Endothelial cell of hepatic sinusoid (primary cell): ENCODE measurements at regions not wholly inside any gene's neighbourhood (a gene's known extent, or its start where the extent isn't known, plus 50 kb on each side); places are given as distances from the start of the nearest gene placed in this dataset.

Experiments
- in situ Hi-C: cut with HindIII; loops from 2 replicates; pipeline ENCODE4 v1.10.0; 2017; ENCODE audit warnings: low sequenced_read_pairs

DNA sequence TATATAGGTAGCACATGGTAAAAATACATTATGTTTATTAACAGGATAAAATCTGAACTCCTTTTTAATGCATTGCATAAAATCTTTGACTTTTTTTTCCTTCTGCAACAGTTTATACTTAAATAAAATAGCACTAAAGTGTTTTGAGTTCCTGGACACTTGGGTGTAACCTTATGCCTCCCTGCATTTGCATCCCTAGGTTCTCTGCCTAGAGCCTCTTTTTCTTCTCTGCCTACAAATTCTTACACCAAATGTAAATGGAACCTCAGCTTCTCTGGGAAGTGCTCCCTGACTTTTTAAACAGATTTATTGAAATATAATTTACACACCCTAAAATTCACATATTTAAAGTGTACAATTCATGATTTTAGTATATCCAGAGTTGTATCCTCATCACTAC lies 1017.6 kb downstream of the CNTNAP5 start:
- in situ Hi-C loops = no loop called here

DNA sequence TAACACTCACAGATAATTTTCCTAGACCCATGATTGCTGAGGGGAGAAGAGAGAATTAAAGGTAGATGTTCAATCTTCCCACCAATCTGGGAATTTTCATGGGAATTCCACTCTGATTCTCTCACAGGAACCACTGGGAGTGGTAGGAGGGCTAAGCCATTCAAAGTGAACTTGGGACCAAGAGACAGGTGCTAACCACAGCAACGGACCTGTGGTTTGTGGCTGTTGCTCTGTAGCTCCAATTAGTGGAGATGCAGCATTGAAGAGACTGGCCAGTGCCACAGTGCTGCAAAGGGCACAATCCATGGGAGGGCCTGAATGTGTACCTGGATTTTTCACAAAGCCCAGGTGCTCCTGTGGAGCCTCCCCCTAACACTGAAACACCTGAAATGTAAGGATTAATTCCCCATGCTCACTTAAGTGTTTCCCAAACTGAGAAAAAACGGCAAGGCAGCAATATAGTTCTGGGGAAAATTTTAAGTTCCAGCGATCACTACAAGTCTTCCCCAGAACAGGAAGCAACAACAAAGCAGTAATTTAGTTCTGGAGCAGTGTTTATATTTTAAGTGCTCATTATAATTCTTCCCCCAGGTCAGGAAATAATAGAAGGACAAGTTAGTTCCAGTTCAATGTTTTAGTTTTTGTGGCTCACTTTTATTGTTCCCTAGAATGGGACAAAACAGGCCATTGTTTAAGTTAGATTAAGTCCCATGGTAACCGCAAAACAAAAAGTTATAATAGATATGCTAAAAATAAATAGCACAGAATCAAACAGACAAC lies 1045.8 kb downstream of the CNTNAP5 start:
- in situ Hi-C loops = no loop called here

DNA sequence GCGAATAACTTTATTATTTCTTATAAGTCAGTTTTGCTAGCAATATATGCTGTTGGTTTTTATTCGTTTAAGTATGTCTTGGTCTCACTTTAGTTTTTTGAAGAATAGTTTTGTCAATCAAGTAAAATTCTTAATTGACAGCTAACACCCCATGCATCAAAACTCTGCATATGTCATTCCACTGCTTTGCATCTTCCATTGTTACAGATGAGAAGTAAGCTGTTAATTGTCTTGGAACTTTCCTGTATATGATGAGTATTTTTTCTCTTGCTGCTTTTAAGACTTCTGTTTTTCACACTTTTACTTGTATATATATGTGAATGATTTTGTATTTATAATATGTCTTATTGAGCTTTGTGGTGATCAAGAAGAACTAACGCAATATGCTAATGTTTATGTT lies 1048.4 kb downstream of the CNTNAP5 start:
- in situ Hi-C loops = no loop called here

DNA sequence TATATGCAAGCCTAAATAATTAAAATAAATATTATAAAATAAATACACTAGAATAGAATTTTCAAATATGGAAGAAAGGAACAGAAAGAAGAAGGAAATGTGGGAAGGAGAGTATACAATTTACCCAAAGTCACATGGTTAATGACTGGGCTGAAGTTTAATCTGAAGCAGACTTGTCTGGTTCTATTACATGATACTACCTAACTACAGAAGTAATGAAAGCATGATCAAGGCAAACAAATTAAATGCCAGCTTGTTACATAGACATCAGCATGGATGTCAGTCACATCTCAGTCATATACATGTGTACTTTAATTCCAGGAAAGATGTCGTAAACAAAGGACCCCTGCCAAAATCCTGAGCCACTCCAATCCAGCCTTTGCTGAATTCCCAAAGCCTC lies 1060.8 kb downstream of the CNTNAP5 start:
- in situ Hi-C loops = no loop called here

DNA sequence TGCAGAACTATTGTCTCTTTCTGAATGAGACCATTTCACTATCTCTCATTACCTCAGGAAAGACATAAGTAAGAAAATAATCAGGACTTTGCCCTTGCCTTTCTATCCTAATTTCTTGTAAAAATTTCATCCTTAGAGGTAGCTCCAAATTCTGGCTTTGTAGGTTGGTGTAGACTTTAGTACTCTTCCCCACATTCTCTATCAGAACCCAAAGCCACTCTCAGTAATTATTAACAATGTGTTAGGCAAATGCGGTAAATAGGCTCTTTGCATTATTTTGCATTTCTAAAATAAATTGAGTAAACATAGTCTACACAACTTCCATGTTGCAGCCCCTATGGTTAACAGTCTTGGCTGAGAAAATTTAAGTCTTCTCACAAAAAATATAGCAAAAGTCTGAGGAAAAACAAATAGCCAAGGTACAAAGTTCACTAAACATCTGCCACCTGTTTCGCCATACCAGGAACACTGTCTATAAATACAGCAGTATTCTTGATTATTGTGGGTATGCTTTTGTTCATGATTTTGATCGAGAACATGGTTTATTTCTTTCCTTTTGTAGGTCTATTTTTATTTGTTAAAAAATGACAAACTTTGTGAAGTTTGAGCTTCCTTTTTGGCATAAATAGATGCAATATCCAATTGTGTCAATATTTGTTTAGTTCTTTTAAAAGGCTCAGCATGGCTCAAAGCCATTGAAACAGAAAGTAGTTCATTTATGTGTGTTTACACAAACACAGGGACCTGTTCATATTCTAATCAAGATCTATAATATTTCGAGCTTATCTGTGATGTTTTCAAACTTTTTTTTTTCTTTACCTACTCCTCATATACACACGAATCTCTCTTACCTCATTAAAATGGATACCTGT lies 1061.5 kb downstream of the CNTNAP5 start:
- in situ Hi-C loops = no loop called here

DNA sequence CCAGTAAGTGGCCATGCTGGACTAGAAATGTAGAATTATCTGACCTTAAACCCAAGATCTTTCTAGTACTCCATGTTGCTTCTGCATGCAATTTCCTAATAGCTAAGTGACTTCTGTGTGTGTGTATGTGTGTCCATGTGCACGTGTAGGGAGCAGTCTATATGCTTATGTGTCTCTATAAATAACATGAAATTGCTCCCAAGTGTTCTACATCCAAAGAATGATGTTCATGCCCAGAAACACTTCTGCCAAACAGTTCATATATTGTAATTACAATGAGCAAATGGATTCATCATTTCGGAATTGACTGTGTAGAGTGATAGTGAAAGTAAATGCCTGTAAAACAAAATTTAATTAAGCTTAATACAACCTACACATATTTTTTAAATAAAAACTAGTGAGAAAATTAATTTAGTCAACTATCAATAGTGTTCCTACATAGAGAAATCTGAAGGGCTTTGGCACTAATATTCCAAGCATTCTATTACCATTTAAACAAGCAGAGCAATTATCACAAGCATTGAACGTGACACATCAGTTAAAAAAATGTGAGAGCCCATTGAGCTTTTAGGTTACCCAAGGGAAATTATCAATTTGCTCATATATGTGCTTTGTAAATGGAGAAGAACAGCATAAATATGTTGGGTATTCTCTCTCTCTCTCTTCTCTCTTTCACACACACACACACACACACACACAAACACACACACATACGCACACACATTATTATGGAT lies 1067.4 kb downstream of the CNTNAP5 start:
- in situ Hi-C loops = no loop called here

DNA sequence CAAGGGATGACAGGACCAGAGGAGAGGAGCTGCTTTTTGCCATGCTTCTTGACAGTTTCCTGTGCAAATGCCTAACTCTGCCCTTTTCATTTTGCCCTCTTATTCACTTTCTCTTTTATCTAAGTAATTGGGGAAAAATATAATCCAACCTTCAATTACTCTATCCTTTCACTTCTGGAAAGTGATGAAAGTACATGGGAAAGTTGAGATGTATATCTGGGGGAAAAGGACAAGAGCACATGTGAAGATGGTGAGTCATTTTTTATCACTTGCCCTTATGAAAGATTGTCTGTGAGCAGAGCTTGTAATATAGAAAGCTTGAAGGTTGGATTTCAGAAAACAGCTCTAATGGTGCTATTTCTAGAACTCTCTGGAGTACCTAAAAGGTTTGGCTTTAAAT lies 1070.7 kb downstream of the CNTNAP5 start:
- in situ Hi-C loops = no loop called here

DNA sequence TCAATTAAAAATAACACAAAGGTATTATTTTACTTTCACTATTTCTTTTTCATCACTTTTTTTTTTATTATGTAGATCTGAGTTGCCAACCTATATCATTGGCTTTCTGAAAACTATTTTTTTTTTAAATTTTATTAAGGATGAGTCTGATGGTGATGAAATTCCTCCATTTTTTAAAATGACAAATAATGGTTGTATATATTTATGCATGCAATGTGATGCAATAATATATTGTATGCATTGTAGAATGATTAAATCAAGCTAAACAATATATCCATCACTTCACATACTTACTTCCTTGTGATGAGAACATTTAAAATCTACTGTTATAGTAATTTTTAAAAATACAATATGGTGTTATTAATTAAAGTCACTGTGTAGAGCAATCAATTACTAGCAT lies 1081.6 kb downstream of the CNTNAP5 start:
- in situ Hi-C loops = no loop called here

DNA sequence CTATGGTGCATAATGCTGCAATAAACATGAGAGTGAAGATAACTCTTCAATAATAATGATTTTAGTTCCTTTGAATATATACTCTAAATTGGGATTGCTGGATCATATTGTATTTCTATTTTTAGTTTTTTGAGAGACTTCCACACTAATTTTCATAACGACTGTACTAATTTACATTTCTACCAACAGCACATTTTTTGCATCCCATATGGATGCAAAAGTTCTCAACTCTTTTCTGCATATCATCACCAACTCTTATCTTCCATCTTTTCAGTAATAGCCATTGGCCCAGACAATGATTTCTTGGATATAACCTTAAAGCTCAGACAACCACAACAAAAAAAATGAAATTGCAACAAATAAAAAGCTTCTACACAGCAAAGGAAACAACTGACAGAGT lies 1082.4 kb downstream of the CNTNAP5 start:
- in situ Hi-C loops = no loop called here

DNA sequence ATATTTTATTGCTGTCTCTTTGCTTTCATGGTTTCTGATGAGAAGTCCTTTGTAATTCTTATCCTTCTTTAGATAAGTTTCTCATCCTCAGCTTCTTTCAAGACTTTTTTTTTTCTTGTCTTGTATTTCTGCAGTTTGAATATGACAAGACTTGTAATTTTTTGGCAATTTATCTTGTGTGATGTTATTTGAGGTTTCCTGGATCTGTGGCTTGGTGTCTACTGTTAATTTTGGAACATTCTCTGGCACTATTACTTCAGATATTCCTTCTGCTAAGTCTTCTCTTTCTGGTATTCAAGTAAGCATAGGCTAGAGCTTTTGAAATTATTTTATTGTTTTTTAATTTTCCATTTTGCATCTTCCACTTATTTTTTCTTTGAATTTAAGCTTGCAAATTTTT lies 1083.2 kb downstream of the CNTNAP5 start:
- in situ Hi-C loops = no loop called here

DNA sequence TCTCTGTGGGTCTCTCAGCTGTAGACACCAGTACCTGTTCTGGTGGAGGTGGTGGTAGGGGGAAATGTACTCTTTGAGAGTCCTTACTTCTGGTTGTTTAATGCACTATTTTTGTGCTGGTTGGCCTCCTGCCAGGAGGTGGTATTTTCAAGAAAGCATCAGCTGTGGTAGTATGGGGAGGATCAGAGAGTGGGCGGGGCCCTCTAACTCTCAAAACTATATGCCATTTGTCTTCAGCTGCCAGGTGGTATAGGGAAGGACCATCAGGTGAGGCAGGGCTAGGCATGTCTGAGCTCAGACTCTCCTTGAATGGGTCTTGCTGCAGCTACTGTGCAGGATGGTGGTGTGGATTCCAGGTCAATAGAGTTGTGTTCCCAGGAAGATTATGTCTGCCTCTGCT lies 1100.8 kb downstream of the CNTNAP5 start:
- in situ Hi-C loops = no loop called here

DNA sequence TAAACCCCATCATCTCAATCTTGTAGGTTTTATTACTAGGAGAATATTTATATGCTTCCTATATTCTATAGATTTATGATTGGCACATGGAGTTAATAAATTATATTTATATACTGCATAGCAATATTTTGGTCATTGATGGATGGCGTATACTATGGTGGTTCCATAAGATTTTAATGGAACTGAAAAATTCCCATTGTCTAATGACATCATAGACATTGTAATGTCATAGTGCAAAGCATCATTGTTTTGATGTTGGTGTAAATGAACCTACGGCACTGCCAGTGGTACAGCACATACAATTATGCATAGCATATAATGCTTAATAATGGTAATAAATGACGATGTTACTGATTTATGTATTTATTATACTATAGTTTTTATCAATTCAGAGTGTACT lies 1135.9 kb downstream of the CNTNAP5 start:
- in situ Hi-C loops = no loop called here

DNA sequence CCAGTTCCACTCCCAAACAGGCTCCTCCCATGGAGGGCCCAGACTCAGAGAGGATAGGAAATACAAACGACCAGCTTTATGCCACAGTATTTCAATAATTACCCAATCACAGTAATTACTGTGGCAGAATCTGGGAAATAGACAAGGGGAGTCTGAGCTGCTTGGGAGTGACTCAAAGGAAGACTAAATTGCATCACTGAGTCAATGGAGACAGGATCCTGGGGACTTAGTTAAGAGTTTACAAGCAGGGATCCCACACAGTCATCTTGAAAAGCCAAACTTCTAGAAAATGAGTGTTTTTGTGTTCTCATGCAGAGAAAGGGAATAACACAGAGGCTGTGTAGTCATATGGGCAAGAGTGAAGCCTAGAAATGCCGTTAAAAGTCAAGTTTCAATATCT lies 1142.1 kb downstream of the CNTNAP5 start:
- in situ Hi-C loops = no loop called here

DNA sequence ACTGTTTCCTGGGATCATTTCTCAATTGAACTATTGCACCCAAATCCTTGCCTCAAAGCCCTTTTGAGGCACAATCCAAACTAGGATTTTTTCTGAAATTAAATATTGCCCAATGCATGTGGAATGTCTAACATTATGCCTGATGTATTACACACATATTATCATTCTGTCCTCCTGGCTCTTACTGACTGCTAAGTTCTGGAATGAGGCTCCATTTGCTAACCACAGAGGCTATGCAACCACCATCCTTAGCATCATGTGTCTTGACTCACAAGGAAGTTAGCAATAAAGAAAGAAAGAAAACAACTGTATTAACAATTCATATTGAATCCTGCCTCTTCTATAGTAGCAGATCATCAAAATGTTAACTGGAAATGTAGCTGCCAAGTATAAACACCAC lies 1142.7 kb downstream of the CNTNAP5 start:
- in situ Hi-C loops = no loop called here

DNA sequence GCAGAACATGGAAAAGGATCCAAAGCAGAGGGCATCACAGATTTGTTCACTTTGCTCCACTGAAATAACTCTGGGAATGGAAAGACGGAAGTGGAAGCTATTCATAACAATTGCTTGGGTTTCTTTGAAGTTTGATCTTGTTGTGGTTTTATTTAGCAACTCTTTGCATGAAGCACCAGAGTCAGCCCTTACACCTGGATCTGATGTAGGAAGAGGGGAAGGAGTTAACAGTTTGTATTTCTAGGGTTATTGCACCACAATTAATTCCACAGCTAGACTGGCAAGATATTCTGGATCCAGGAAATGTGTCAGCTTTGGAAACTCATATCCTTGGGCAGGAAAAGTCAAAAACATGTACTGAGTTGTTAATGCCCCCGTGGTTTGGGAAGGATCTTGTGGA lies 1143.4 kb downstream of the CNTNAP5 start:
- in situ Hi-C loops = no loop called here

DNA sequence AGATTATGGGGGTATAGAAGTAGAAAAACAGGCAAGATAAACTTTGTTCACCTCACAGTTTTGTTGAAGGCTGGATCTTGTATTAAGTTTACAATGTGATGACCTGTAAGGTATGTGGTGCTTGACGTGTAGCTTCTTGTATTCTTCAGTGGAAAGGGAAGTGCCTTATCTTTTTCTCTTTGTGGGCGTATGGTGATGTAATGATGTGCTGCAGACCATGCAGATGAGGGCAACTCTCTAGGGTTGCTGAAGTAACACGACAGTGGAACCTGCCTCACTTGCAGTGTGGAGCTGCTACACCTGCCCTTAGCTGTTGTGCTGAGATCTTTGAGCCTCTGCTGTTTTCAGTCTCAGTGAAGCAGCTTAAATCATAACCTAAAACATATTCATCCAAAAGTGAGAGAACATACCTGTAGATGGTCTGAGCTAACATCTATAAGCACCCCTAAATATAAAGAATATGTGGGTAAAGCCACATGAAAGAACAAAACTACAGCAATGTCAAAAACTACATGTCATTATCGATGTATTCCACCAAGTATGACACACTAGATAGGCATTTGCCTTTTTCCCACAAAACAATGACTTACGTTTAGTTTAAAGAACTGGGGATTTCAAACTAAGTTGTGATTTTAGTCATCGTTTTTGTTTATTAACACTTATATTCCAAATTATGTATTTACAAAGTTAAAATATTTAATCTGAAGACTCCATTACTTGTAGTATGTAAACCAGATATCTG lies 1144.1 kb downstream of the CNTNAP5 start:
- in situ Hi-C loops = no loop called here

DNA sequence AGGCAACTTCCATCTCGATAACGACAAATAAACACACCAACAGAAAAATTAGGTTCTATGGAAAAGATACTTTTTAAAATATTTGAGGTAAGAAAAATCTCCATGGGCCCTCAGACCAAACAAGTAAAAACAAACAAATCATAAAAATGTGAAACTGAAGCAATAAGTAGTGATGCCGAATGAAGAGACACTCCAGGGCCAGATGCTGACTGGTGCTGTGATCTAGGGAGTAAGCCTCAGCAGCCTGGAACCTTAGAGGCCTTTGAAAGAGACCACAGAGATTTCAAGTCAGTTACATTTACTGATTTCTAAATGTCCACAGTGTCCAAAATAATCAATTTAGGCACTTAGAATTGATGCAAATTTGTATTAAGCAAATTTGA lies 1144.7 kb downstream of the CNTNAP5 start:
- in situ Hi-C loops = no loop called here

DNA sequence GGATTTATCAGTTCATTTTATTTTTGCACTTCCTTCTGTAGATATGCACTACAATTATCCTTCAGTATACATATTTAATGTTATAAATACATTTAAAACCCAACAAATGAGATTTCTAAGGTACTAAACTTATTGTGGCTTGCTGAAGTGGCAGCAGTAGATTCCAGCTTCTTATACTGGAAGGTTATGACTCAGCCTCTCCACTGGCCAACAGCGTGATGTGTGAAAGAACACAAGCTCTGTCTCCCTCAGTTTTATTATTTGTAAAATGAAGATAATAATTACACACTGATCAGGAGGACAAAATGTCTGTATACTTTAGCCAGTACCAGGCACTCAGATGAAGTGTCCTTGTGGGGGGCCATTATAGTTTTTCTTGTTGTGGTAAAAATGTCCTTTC lies 1147.1 kb downstream of the CNTNAP5 start:
- in situ Hi-C loops = no loop called here

DNA sequence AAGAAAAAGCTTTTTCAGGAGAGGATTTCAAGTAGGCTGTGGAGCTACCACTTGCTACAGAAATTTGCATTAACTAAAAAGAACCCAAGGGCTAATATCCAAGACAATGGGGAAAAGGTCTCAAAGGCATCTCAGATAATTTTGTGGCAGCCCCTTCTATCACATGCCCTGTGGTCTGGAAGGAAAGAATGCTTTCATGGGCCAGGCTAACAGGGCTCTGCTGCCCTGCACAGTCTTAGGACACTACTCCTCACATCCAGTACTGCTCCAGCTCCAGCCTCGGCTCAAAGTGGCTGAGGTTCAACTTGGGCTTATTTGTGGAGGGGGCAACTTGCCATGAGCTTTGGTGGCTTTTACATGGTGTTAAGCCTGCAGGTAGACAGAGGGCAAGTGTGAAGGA lies 1150.3 kb downstream of the CNTNAP5 start:
- in situ Hi-C loops = no loop called here

DNA sequence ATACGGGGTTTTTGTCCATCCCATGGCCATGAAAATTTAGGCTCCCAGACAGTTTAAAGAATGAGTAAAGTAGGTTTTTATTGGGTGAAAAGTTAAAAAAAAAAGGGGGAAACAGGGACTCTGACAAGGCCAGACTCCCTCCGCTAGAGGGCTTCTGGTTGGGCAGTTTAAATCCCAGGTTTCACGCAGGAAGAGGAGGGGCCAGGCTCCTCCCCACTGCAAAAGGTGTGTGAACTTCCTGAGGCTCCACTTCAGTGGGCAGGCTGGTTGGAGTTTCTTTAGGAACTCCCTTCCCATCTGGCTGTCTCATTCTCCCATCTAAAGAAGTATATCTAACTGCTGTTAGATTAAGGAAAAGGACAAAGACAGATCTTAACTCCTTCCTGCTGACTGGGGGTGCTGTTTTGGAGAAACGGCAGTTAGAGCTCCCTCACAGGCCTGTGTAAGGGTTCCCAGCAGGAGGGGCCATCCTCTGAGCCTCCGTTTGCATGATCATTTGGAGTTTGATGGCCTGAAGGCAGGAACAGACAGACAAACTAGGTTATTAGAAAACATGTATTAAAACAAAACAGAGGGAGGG lies 1160.7 kb downstream of the CNTNAP5 start:
- in situ Hi-C loops = loop anchor here (5.0 kb wide), 1 partner anchor 37 kb away; no protein-coding TSS in a partner anchor

DNA sequence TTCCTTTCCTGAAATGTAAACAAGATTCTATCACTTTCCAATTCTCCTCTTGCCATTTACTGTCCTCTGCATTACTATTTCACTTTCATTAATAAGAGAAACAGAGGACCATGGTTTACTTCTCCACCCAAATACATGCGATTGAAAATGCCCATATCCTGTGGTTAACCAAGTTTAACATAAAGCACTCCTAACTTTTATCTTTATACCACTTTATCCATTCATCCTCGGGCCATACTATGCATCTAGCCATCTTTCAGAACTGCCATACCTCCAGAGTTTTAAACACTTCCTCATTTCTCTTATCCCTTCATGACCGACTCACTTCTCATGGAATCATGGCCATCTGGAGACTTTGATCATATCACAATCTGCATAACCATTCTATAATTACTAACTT lies 1182.3 kb downstream of the CNTNAP5 start:
- in situ Hi-C loops = no loop called here
